GM13977 (cell line): ENCODE measurements at regions not wholly inside any gene's neighbourhood (a gene's known extent, or its start where the extent isn't known, plus 50 kb on each side); places are given as distances from the start of the nearest gene placed in this dataset.
"Not testable (repeated sequence)": the region's sequence is repeated elsewhere in the genome, so short reads cannot be mapped to it uniquely, and the experiment has no call there.

Source experiments
- DNase-seq: peaks from one replicate; pipeline ENCODE4 v3.0.0; 2012; ENCODE audit warnings: low spot score
- CTCF ChIP-seq: IDR thresholded peaks from 2 replicates; pipeline ENCODE4 v1.5.1; 2012; ENCODE audit warnings: mild to moderate bottlenecking, control low read depth; ENCODE audit not compliant: insufficient read depth; ENCODE audit errors: extremely low read depth, missing control alignments
- in situ Hi-C: fragments of 300-500 bp; cut with MboI; formaldehyde crosslinking; loops from one replicate; pipeline ENCODE4 v1.12.0; 2022; ENCODE audit warnings: low sequenced_read_pairs, low pct_unique_long_range_greater_than_20kb, mixed read lengths, inconsistent platforms; ENCODE audit not compliant: unreplicated experiment

GRCh38 chr19:27716922-27717321 is 1496.0 kb downstream of the UQCRFS1 start:
- no peak for DNase-seq
- TF ChIP-seq CTCF = no peak
- in situ Hi-C loops = no loop called here

DNA sequence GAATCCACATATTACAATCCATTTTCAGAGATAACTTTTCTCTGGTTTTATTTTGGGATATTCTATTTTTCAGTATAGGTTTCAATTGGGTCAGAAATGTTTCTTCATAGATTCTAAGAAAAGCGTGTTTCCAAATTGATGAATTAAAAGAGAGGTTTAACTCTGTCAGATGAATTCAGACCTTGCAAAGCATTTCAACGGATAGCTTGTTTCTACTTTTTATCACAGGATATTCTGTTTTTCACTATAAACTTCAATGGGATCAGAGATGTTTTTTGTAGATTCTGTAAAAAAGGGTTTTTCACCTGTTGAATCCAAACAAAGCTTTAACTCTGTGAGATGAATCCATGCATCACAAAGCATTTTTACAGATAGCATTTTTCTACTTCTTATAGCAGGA is 1498.1 kb downstream of the UQCRFS1 start:
- no peak for DNase-seq
- TF ChIP-seq CTCF = no peak
- in situ Hi-C loops = no loop called here

- DNase-seq = no peak
- TF ChIP-seq CTCF = no peak
- in situ Hi-C loops = no loop called here
Observed at GRCh38 chr19:27709496-27709895, 1503.5 kb downstream of the UQCRFS1 start.

DNA sequence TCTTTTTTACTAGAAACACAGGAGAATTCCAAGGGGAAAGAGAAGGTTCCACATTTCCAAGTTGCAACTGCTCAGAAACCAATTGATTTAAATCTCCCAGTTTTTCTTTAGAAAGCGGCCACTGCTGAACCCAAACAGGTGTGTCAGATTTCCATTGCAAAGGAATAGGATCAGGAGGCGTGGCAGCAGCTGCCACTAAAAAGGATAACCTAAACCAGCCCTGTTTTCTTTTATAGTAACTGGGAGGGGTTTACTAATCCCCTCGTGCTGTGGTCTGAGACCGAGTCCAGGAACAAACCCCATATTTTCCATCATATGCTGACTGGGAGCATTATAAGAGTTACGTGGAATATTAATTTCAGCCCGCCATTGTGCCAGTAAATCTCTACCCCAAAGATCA is 1504.0 kb downstream of the UQCRFS1 start:
- DNase-seq, in situ Hi-C loops: not testable (repeated sequence)

DNA sequence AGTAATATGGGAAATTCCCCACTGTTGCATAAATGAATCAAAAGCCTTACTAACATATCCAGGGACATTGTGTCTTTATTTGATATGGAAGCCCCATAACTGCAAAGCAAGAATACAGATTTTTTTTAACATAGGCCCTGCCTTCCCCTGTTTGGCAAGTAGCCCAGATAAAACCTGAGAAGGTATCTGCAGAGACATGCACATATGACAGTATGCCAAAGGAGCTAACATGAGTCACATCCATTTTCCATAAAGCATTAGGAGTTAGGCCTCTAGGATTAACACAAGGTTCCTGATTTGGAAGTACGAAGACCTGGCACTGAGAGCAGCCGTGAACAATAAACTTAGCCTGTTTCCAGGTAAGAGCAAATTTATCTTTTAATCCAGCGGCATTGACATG is 1505.9 kb downstream of the UQCRFS1 start:
- DNase-seq, in situ Hi-C loops: not testable (repeated sequence)

DNA sequence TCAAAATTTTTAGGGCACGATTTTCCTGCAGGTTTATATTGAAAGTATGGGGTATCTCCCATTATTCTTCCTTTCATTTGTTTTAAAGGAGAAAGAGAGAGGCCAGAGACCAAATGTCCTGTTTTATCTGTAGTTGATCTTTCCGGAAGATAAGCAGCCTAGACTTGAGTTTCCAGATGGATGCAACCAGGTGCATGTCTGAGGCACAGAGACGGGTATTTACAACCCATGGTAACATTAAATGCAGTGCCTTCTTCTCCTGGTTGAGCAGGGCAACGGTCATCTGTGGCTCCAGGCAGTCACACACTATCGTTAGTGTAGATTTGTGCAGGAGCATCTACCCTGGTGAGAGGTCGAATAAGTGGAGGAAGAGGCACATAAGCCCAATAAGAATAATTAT is 1507.1 kb downstream of the UQCRFS1 start:
- TF ChIP-seq CTCF = no peak
- no peak for DNase-seq
- in situ Hi-C loops = no loop called here

DNA sequence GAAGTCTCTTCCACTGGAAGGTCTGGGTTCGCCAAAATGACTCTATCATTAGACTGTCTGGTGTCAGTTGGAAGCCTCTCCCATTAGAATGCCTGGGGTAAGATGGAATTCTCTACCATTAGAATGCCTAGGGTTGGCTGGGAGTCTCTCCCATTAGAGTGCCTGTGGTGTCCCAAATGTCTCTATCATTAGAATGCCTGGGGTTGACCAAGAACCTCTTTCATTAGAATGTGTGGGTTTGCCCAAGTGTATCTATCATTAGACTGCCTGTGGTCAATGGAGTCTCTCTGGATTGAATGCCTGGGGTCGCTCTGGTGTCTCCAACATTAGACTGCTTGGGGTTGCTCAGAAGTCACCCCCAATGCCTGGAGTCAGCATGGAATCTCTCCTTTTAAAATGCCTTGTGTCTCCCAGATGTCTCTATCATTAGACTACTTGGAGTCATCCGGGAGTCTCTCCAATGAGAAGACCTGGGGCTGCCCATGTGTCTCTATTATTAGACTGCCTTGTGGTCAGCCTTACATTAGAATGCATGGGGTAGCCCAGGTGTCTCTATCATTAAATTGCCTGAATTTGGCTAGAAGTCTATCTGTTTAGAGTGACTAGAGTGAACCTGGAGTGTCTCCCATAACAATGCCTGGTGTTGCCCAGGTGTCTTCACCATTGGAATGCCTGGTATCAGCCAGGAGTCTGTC is 1518.4 kb downstream of the UQCRFS1 start:
- DNase-seq = no peak
- no peak for TF ChIP-seq CTCF
- in situ Hi-C loops = no loop called here

DNA sequence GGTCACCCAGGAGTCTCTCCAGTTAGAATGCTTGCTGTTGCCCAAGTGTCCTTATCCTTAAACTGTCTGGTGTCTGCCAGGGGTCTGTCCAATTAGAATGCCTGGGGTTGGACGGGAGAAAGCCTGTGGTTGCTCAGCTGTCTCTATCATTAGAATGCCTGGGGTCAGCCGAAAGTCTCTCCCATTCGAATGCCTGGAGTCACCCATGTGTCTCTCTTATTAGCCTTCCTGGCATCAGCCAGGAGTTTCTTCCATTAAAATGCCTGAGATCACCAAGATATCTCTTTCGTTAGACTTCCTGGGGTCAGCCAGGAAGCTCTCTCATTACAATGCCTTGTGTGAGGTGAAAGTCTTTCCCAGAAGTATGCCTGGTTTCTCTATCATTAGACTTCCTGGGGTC is 1521.0 kb downstream of the UQCRFS1 start:
- in situ Hi-C loops = no loop called here
- DNase-seq = no peak

More for the DNA sequence above, 1521.0 kb downstream of the UQCRFS1 start:
- TF ChIP-seq CTCF = no peak
